ENCODE measurements at regions not wholly inside any gene's neighbourhood (a gene's known extent, or its start where the extent isn't known, plus 50 kb on each side); places are given as distances from the start of the nearest gene placed in this dataset.

- no peak for TF ChIP-seq CTCF (IDR thresholded peaks at IDR 0.05; ENCODE audit: insufficient read depth, low read length, poor library complexity, severe bottlenecking)
- no peak for TF ChIP-seq EZH2phosphoT487 (conservative IDR thresholded peaks at IDR 0.05; ENCODE audit: low read length)
Measured at GRCh38 chr11:8327761-8328192, 64.1 kb upstream of the LMO1 start.
